ENCODE measurements at regions not wholly inside any gene's neighbourhood (a gene's known extent, or its start where the extent isn't known, plus 50 kb on each side); places are given as distances from the start of the nearest gene placed in this dataset.

- TF ChIP-seq EZH2 (IDR thresholded peaks at IDR 0.05; ENCODE audit: borderline replicate concordance, low read length) (no peak), CTCF (IDR thresholded peaks at IDR 0.05; ENCODE audit: low read length) (no peak)
Measured at GRCh38 chr12:131598717-131599116, 112.2 kb upstream of the SFSWAP start.

Data from OCI-LY1 (cell line).